SK-N-SH treated with all-trans-retinoic acid at 6 μM for 48 hours (cell line): ENCODE measurements at regions not wholly inside any gene's neighbourhood (a gene's known extent, or its start where the extent isn't known, plus 50 kb on each side); places are given as distances from the start of the nearest gene placed in this dataset.
"Not testable (repeated sequence)": the region's sequence is repeated elsewhere in the genome, so short reads cannot be mapped to it uniquely, and the experiment has no call there.

ENCODE experiments used
- CREB5 ChIP-seq: fragments of 250-450 bp; sonication (Bioruptor Pico); IDR thresholded peaks from 2 replicates; pipeline ENCODE4 v1.5.1; 2020; ENCODE audit warnings: low read depth, mild to moderate bottlenecking, moderate library complexity
- CSDC2 ChIP-seq: fragments of 250-450 bp; sonication (Bioruptor Pico); IDR thresholded peaks from 2 replicates; pipeline ENCODE4 v1.5.0; 2020; ENCODE audit warnings: mild to moderate bottlenecking, moderate library complexity
- ESRRG ChIP-seq: fragments of 250-450 bp; sonication (Bioruptor Pico); IDR thresholded peaks from 2 replicates; pipeline ENCODE4 v1.6.1; 2021; ENCODE audit warnings: mild to moderate bottlenecking
- ZFP30 ChIP-seq: fragments of 450-650 bp; formaldehyde crosslinking; IDR thresholded peaks from 2 replicates; pipeline ENCODE4 v1.5.0; 2022; ENCODE audit warnings: mild to moderate bottlenecking, moderate library complexity
- ZNF565 ChIP-seq: fragments of 450-650 bp; formaldehyde crosslinking; conservative IDR thresholded peaks from 2 replicates; pipeline ENCODE4 v1.5.0; 2020; ENCODE audit warnings: low read depth, mild to moderate bottlenecking, moderate library complexity
- TF ChIP-seq, protein P1 (sequence below): fragments of 250-450 bp; sonication (Bioruptor Pico); IDR thresholded peaks from 2 replicates; pipeline ENCODE4 v1.8.0; 2020; ENCODE audit warnings: mild to moderate bottlenecking, moderate library complexity, borderline replicate concordance

DNA sequence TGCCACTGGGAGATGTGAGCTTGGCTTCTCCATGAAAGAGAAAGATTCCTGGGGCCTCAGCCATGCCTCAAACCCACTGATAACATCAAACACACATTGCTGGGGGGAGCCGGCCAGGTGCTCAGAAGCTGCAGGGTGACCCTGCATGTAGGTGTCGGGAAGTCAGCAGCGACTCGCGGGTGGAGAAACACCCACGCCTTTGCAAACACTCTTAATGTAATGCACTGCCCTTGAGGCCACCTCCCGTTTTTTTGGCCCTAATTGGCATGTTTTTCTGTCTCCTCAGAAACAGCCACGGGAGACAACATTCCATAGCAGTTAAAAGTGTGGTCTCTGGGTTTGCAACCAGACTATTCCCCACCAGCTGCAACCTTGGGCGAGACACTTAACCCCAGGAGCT is 119.7 kb downstream of the NPIPA8 start:
- TF ChIP-seq, protein P1, sequence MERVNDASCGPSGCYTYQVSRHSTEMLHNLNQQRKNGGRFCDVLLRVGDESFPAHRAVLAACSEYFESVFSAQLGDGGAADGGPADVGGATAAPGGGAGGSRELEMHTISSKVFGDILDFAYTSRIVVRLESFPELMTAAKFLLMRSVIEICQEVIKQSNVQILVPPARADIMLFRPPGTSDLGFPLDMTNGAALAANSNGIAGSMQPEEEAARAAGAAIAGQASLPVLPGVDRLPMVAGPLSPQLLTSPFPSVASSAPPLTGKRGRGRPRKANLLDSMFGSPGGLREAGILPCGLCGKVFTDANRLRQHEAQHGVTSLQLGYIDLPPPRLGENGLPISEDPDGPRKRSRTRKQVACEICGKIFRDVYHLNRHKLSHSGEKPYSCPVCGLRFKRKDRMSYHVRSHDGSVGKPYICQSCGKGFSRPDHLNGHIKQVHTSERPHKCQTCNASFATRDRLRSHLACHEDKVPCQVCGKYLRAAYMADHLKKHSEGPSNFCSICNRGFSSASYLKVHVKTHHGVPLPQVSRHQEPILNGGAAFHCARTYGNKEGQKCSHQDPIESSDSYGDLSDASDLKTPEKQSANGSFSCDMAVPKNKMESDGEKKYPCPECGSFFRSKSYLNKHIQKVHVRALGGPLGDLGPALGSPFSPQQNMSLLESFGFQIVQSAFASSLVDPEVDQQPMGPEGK (CRISPR knock-in tag), result not testable (repeated sequence)
- TF ChIP-seq ZNF565; ESRRG (CRISPR knock-in tag); ZFP30; CSDC2 (CRISPR knock-in tag); CREB5 (CRISPR knock-in tag): not testable (repeated sequence)
